ENCODE measurements at regions not wholly inside any gene's neighbourhood (a gene's known extent, or its start where the extent isn't known, plus 50 kb on each side); places are given as distances from the start of the nearest gene placed in this dataset.
"Not testable (repeated sequence)": the region's sequence is repeated elsewhere in the genome, so short reads cannot be mapped to it uniquely, and the experiment has no call there.

GRCh38 chr12:60577607-60578006, 981.8 kb downstream of the SLC16A7 start (continued):
- TF ChIP-seq ZNF350 (tag by site-specific recombination; IDR thresholded peaks at IDR 0.05) (no peak), ZNF112 (tag by site-specific recombination; IDR thresholded peaks at IDR 0.05) (no peak)

GRCh38 chr12:60587664-60588063, 991.8 kb downstream of the SLC16A7 start:
- CTCF ChIA-PET; H3K9me3 ChIP-seq (ENCODE audit: control insufficient read depth, insufficient read depth, low read depth, low read length); H3K4me3 ChIP-seq (ENCODE audit: low read depth, low read length); H3K36me3 ChIP-seq (ENCODE audit: control insufficient read depth in 2 of 2, insufficient read depth in 1 of 2, low read length in 2 of 2); H3K4me1 ChIP-seq (ENCODE audit: control insufficient read depth, insufficient read depth, low read length); POLR2A ChIA-PET; H3K27ac ChIP-seq (ENCODE audit: extremely low read depth, low read depth, low read length): not testable (repeated sequence)
- TF ChIP-seq ZNF146 (tag by site-specific recombination; IDR thresholded peaks at IDR 0.05): peak; percentile 57; the same call in 1 of the 2 replicates

- no peak for TF ChIP-seq ELK4 (IDR thresholded peaks at IDR 0.05; ENCODE audit: borderline replicate concordance, low read depth, low read length)
- TF ChIP-seq ZNF211 (tag by site-specific recombination; IDR thresholded peaks at IDR 0.05; ENCODE audit: low read depth): no peak
- no peak for TF ChIP-seq ZNF2 (tag by site-specific recombination; IDR thresholded peaks at IDR 0.05)
- TF ChIP-seq OVOL3 (tag by site-specific recombination; IDR thresholded peaks at IDR 0.05): no peak
- POLR2A ChIA-PET: no interaction called here
Measured at GRCh38 chr12:60594035-60594711, 998.3 kb downstream of the SLC16A7 start.

GRCh38 chr12:60602601-60603000, 1006.8 kb downstream of the SLC16A7 start:
- Histone ChIP-seq H3K4me1 (ENCODE audit: control insufficient read depth, insufficient read depth, low read length) (no peaks in the 10 kb centered on the region), H3K36me3 (ENCODE audit: control insufficient read depth in 2 of 2, insufficient read depth in 1 of 2, low read length in 2 of 2) (no peaks in the 10 kb centered on the region), H3K9me3 (ENCODE audit: control insufficient read depth, insufficient read depth, low read depth, low read length) (no peaks in the 10 kb centered on the region), H3K27ac (ENCODE audit: extremely low read depth, low read depth, low read length) (no peak overlapping the region), H3K4me3 (ENCODE audit: low read depth, low read length) (no peak overlapping the region)
- ChIA-PET POLR2A (no interaction called here), CTCF (no interaction called here)
- TF ChIP-seq BCL11B (tag by site-specific recombination; IDR thresholded peaks at IDR 0.05; ENCODE audit: low read depth) (no peak), ZNF580 (tag by site-specific recombination; IDR thresholded peaks at IDR 0.05) (no peak), ZNF132 (tag by site-specific recombination; IDR thresholded peaks at IDR 0.05; ENCODE audit: borderline replicate concordance) (no peak), ZNF558 (tag by site-specific recombination; IDR thresholded peaks at IDR 0.05) (no peak), ZNF23 (tag by site-specific recombination; IDR thresholded peaks at IDR 0.05; ENCODE audit: borderline replicate concordance) (no peak), ZNF140 (tag by site-specific recombination; IDR thresholded peaks at IDR 0.05) (no peak), ZNF544 (tag by site-specific recombination; IDR thresholded peaks at IDR 0.05) (no peak), ZNF311 (tag by site-specific recombination; IDR thresholded peaks at IDR 0.05; ENCODE audit: borderline replicate concordance) (no peak), ZNF169 (tag by site-specific recombination; IDR thresholded peaks at IDR 0.05) (no peak), ZNF426 (tag by site-specific recombination; IDR thresholded peaks at IDR 0.05) (no peak), ZNF121 (tag by site-specific recombination; IDR thresholded peaks at IDR 0.05) (no peak), ZNF24 (tag by site-specific recombination; IDR thresholded peaks at IDR 0.05) (no peak)

More at GRCh38 chr12:60594035-60594711, 998.3 kb downstream of the SLC16A7 start:
- Histone ChIP-seq H3K36me3 (ENCODE audit: control insufficient read depth in 2 of 2, insufficient read depth in 1 of 2, low read length in 2 of 2) (no peaks in the 10 kb centered on the region), H3K9me3 (ENCODE audit: control insufficient read depth, insufficient read depth, low read depth, low read length) (no peaks in the 10 kb centered on the region), H3K4me1 (ENCODE audit: control insufficient read depth, insufficient read depth, low read length) (no peaks in the 10 kb centered on the region), H3K27ac (ENCODE audit: extremely low read depth, low read depth, low read length) (no peak overlapping the region), H3K4me3 (ENCODE audit: low read depth, low read length) (no peak overlapping the region)
- CTCF ChIA-PET: no interaction called here

GRCh38 chr12:60603475-60603874, 1007.6 kb downstream of the SLC16A7 start:
- H3K4me3 ChIP-seq (ENCODE audit: low read depth, low read length); CTCF ChIA-PET; H3K9me3 ChIP-seq (ENCODE audit: control insufficient read depth, insufficient read depth, low read depth, low read length); H3K27ac ChIP-seq (ENCODE audit: extremely low read depth, low read depth, low read length); H3K36me3 ChIP-seq (ENCODE audit: control insufficient read depth in 2 of 2, insufficient read depth in 1 of 2, low read length in 2 of 2); H3K4me1 ChIP-seq (ENCODE audit: control insufficient read depth, insufficient read depth, low read length); POLR2A ChIA-PET: not testable (repeated sequence)

Data from HEK293 (cell line).